ENCODE measurements at regions not wholly inside any gene's neighbourhood (a gene's known extent, or its start where the extent isn't known, plus 50 kb on each side); places are given as distances from the start of the nearest gene placed in this dataset.

GRCh38 chr4:31324814-31325213 lies 604.6 kb downstream of the PCDH7 start:
- intact Hi-C loops (cut with micrococcal nuclease) = no loop called here
- Histone ChIP-seq H3K9me3 (replicated peaks in 1 of 2; ENCODE audit: control insufficient read depth in 1 of 2, insufficient read depth in 1 of 2, low read length in 2 of 2) (peaks cover 0 to 3% of the 10 kb centered on the region in 2 donors), H3K4me2 (replicated peaks; ENCODE audit: extremely low read depth, low read length, poor library complexity, severe bottlenecking) (no peak overlapping the region), H3K27me3 (ENCODE audit: control insufficient read depth in 2 of 2, insufficient read depth in 2 of 2, low read length in 2 of 2) (no peaks in the 10 kb centered on the region), H3K27ac (ENCODE audit: low read depth in 1 of 2, low read length in 2 of 2) (no peak overlapping the region), H3K9ac (ENCODE audit: insufficient read depth, low read length, poor library complexity, severe bottlenecking) (no peak overlapping the region), H3K36me3 (replicated peaks in 1 of 2; ENCODE audit: control insufficient read depth in 1 of 2, insufficient read depth in 2 of 2, low read length in 2 of 2) (no peaks in the 10 kb centered on the region), H3K4me1 (ENCODE audit: control insufficient read depth in 1 of 2, insufficient read depth in 2 of 2, low read length in 2 of 2) (no peaks in the 10 kb centered on the region), H2AFZ (ENCODE audit: insufficient read depth, low read depth, low read length, poor library complexity, severe bottlenecking) (no peak overlapping the region), H3K4me3 (replicated peaks in 1 of 3; ENCODE audit: low read depth in 2 of 3, low read length in 3 of 3) (no peak overlapping the region), H4K20me1 (ENCODE audit: insufficient read depth, low read length) (no peaks in the 10 kb centered on the region), H3K79me2 (ENCODE audit: insufficient read depth, low read length) (no peaks in the 10 kb centered on the region)
- H3K4me1 Mint-ChIP-seq = no peaks in the 10 kb centered on the region
- H3K9me3 Mint-ChIP-seq = peaks cover 0 to 2% (median 0%) of the 10 kb centered on the region in 7 donors
- H3K27me3 Mint-ChIP-seq (ENCODE audit: low read depth in 3 of 3) = peaks cover 0 to 1% (median 0%) of the 10 kb centered on the region in 3 donors
- no peaks in the 10 kb centered on the region for H3K36me3 Mint-ChIP-seq
- TF ChIP-seq CTCF (IDR thresholded peaks at IDR 0.05) = no peak
- no peak overlapping the region for H3K4me3 Mint-ChIP-seq
- no peak for DNase-seq
- no peak overlapping the region for H3K27ac Mint-ChIP-seq

- H3K4me3 Mint-ChIP-seq = no peak overlapping the region
- no peaks in the 10 kb centered on the region for H3K4me1 Mint-ChIP-seq
- no peaks in the 10 kb centered on the region for H3K27me3 ChIP-seq (ENCODE audit: control insufficient read depth in 2 of 2, insufficient read depth in 2 of 2, low read length in 2 of 2)
- no peak overlapping the region for H2AFZ ChIP-seq (ENCODE audit: insufficient read depth, low read depth, low read length, poor library complexity, severe bottlenecking)
- no CpG with 5 or more reads among the region's 1 CpG for WGBS (ENCODE audit: insufficient coverage)
- no peak overlapping the region for H3K4me3 ChIP-seq (replicated peaks in 1 of 3; ENCODE audit: low read depth in 2 of 3, low read length in 3 of 3)
- no peak overlapping the region for H3K27ac ChIP-seq (ENCODE audit: low read depth in 1 of 2, low read length in 2 of 2)
- no peak overlapping the region for H3K27ac Mint-ChIP-seq
- H3K4me2 ChIP-seq (replicated peaks; ENCODE audit: extremely low read depth, low read length, poor library complexity, severe bottlenecking) = no peak overlapping the region
- intact Hi-C loops (cut with micrococcal nuclease) = no loop called here
- H4K20me1 ChIP-seq (ENCODE audit: insufficient read depth, low read length) = no peaks in the 10 kb centered on the region
- no peak for TF ChIP-seq CTCF (IDR thresholded peaks at IDR 0.05)
- peaks cover 0 to 1% (median 0%) of the 10 kb centered on the region in 3 donors for H3K27me3 Mint-ChIP-seq (ENCODE audit: low read depth in 3 of 3)
- H3K36me3 Mint-ChIP-seq = no peaks in the 10 kb centered on the region
- DNase-seq = no peak
- H3K4me1 ChIP-seq (ENCODE audit: control insufficient read depth in 1 of 2, insufficient read depth in 2 of 2, low read length in 2 of 2) = no peaks in the 10 kb centered on the region
- no peaks in the 10 kb centered on the region for H3K79me2 ChIP-seq (ENCODE audit: insufficient read depth, low read length)
- H3K36me3 ChIP-seq (replicated peaks in 1 of 2; ENCODE audit: control insufficient read depth in 1 of 2, insufficient read depth in 2 of 2, low read length in 2 of 2) = no peaks in the 10 kb centered on the region
- no peak overlapping the region for H3K9ac ChIP-seq (ENCODE audit: insufficient read depth, low read length, poor library complexity, severe bottlenecking)
- peaks cover 0 to 3% (median 0%) of the 10 kb centered on the region in 7 donors for H3K9me3 Mint-ChIP-seq
- H3K9me3 ChIP-seq (replicated peaks in 1 of 2; ENCODE audit: control insufficient read depth in 1 of 2, insufficient read depth in 1 of 2, low read length in 2 of 2) = peaks cover 0 to 3% of the 10 kb centered on the region in 2 donors
These were observed 605.1 kb downstream of the PCDH7 start for GRCh38 chr4:31325300-31325699.
